ENCODE measurements at regions not wholly inside any gene's neighbourhood (a gene's known extent, or its start where the extent isn't known, plus 50 kb on each side); places are given as distances from the start of the nearest gene placed in this dataset.
A peak's percentile ranks its signal among the peaks of the same experiment; 100 is the strongest.

- Histone ChIP-seq H3K27ac (replicated peaks) (no peak overlapping the region), H3K27me3 (ENCODE audit: insufficient read depth, poor library complexity, severe bottlenecking) (no peaks in the 10 kb centered on the region), H3K4me3 (replicated peaks; ENCODE audit: insufficient read depth, low read length) (no peak overlapping the region)
- TF ChIP-seq CTCF (IDR thresholded peaks at IDR 0.05; ENCODE audit: insufficient read depth, low read length) (no peak), GABPA (IDR thresholded peaks at IDR 0.05; ENCODE audit: low read depth) (no peak), SPI1 (IDR thresholded peaks at IDR 0.05; ENCODE audit: borderline replicate concordance, low read depth) (no peak), POLR2AphosphoS5 (IDR thresholded peaks at IDR 0.05; ENCODE audit: low read depth) (no peak), REST (IDR thresholded peaks at IDR 0.05; ENCODE audit: insufficient replicate concordance, low read depth) (no peak)
- no peak for DNase-seq (ENCODE audit: low read depth in 1 of 2, low spot score in 1 of 2)
These were observed 98.9 kb upstream of the FOXD3 start for GRCh38 chr1:63223426-63223825.

GRCh38 chr1:63230722-63231121 is 91.6 kb upstream of the FOXD3 start:
- Histone ChIP-seq H3K4me3 (replicated peaks; ENCODE audit: insufficient read depth, low read length) (no peak overlapping the region), H3K27me3 (ENCODE audit: insufficient read depth, poor library complexity, severe bottlenecking) (peaks cover 2% of the 10 kb centered on the region), H3K27ac (replicated peaks) (no peak overlapping the region)
- DNase-seq (ENCODE audit: low read depth in 1 of 2, low spot score in 1 of 2), result peak in 1 of 2 experiments; percentile 15
- TF ChIP-seq POLR2AphosphoS5 (IDR thresholded peaks at IDR 0.05; ENCODE audit: low read depth) (no peak), REST (IDR thresholded peaks at IDR 0.05; ENCODE audit: insufficient replicate concordance, low read depth) (no peak), CTCF (IDR thresholded peaks at IDR 0.05; ENCODE audit: insufficient read depth, low read length) (no peak), GABPA (IDR thresholded peaks at IDR 0.05; ENCODE audit: low read depth) (no peak)

- Histone ChIP-seq H3K4me3 (replicated peaks; ENCODE audit: insufficient read depth, low read length) (no peak overlapping the region), H3K27ac (replicated peaks) (no peak overlapping the region), H3K27me3 (ENCODE audit: insufficient read depth, poor library complexity, severe bottlenecking) (no peaks in the 10 kb centered on the region)
- no peak for DNase-seq (ENCODE audit: low read depth in 1 of 2, low spot score in 1 of 2)
- TF ChIP-seq REST (IDR thresholded peaks at IDR 0.05; ENCODE audit: insufficient replicate concordance, low read depth) (no peak), POLR2AphosphoS5 (IDR thresholded peaks at IDR 0.05; ENCODE audit: low read depth) (no peak), CTCF (IDR thresholded peaks at IDR 0.05; ENCODE audit: insufficient read depth, low read length) (no peak), GABPA (IDR thresholded peaks at IDR 0.05; ENCODE audit: low read depth) (no peak), SPI1 (IDR thresholded peaks at IDR 0.05; ENCODE audit: borderline replicate concordance, low read depth) (no peak)
These were observed 83.6 kb upstream of the FOXD3 start for GRCh38 chr1:63238721-63239120.
